Panc1 (cell line): ENCODE measurements at regions not wholly inside any gene's neighbourhood (a gene's known extent, or its start where the extent isn't known, plus 50 kb on each side); places are given as distances from the start of the nearest gene placed in this dataset.

Source experiments
- POLR2AphosphoS5 ChIP-seq: IDR thresholded peaks from 2 replicates; pipeline ENCODE4 v1.6.1; 2012; ENCODE audit warnings: mild to moderate bottlenecking, low read depth, low read length, moderate library complexity
- TF ChIP-seq, protein P1 (sequence below): fragments of 450-650 bp; IDR thresholded peaks from 2 replicates; pipeline ENCODE4 v1.5.1; 2017; ENCODE audit warnings: mild to moderate bottlenecking

DNA sequence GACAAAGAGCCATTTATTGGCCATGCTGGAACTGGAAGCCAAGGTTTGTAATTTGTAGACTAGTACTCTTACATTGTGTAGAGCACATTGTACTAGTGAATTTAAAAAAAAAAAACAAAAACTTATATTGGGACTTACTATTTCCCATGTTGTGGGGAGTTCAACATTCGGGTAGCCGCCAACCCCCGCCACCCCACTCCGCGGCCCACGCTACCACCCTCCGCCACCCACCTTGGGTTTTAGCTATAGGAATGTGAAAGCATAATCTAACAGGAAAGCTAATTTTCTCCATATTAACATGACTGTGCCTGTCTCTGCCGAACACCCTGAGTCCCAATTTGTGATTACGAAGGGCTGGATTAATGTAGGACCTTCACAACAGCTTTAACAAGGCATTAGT, 275.8 kb downstream of the FIGN start:
- TF ChIP-seq POLR2AphosphoS5: no peak
- TF ChIP-seq, protein P1, sequence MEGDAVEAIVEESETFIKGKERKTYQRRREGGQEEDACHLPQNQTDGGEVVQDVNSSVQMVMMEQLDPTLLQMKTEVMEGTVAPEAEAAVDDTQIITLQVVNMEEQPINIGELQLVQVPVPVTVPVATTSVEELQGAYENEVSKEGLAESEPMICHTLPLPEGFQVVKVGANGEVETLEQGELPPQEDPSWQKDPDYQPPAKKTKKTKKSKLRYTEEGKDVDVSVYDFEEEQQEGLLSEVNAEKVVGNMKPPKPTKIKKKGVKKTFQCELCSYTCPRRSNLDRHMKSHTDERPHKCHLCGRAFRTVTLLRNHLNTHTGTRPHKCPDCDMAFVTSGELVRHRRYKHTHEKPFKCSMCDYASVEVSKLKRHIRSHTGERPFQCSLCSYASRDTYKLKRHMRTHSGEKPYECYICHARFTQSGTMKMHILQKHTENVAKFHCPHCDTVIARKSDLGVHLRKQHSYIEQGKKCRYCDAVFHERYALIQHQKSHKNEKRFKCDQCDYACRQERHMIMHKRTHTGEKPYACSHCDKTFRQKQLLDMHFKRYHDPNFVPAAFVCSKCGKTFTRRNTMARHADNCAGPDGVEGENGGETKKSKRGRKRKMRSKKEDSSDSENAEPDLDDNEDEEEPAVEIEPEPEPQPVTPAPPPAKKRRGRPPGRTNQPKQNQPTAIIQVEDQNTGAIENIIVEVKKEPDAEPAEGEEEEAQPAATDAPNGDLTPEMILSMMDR: no peak
